RWPE1 (cell line): ENCODE measurements at regions not wholly inside any gene's neighbourhood (a gene's known extent, or its start where the extent isn't known, plus 50 kb on each side); places are given as distances from the start of the nearest gene placed in this dataset.
A peak's percentile ranks its signal among the peaks of the same experiment; 100 is the strongest.

ENCODE experiments used
- CTCF ChIA-PET: fragments of 350-600 bp; sonication (Branson Sonifier 250); formaldehyde crosslinking; extraction: SDS; loops from one replicate; lab custom pipeline; 2021; lab: Yijun Ruan, JAX
- POLR2A ChIA-PET: fragments of 400-600 bp; formaldehyde crosslinking; extraction: SDS; loops from one replicate; lab custom pipeline; 2020; ENCODE audit warnings: antibody characterized with exemption; ENCODE audit not compliant: low non-redundant PET; lab: Yijun Ruan, JAX
- DNase-seq: peaks from one replicate; pipeline ENCODE4 v3.0.0; 2012; ENCODE audit warnings: low spot score
- H3K27ac ChIP-seq: fragments of 450-650 bp; 2 replicates; pipeline ENCODE4 v1.5.1; 2017
- CTCF ChIP-seq: fragments of 450-650 bp; conservative IDR thresholded peaks from 2 replicates; pipeline ENCODE4 v1.5.1; 2017; ENCODE audit warnings: low read depth, mild to moderate bottlenecking

GRCh38 chr21:17352996-17353655, 159.7 kb upstream of the CXADR start:
- H3K27ac ChIP-seq, result no peak overlapping the region
- no peak for TF ChIP-seq CTCF
- ChIA-PET POLR2A (no interaction called here), CTCF (no interaction called here)
- no peak for DNase-seq

GRCh38 chr21:17359781-17360180, 153.1 kb upstream of the CXADR start:
- ChIA-PET CTCF (no interaction called here), POLR2A (interaction anchor here (0.6 kb wide), 1 partner anchor 373 kb away, joined by 3 read pairs; no protein-coding TSS in a partner anchor)
- no peak for DNase-seq
- no peak overlapping the region for H3K27ac ChIP-seq
- no peak for TF ChIP-seq CTCF

- no peak overlapping the region for H3K27ac ChIP-seq
- DNase-seq, result no peak
- ChIA-PET CTCF (no interaction called here), POLR2A (no interaction called here)
- TF ChIP-seq CTCF, result no peak
These were observed 144.0 kb upstream of the CXADR start for GRCh38 chr21:17368748-17369363.

- no peak for TF ChIP-seq CTCF
- CTCF ChIA-PET, result no interaction called here
- no peak overlapping the region for H3K27ac ChIP-seq
- peak; percentile 23 for DNase-seq
- POLR2A ChIA-PET, result no interaction called here
These were observed 142.6 kb upstream of the CXADR start for GRCh38 chr21:17370263-17370662.

- TF ChIP-seq CTCF, result no peak
- POLR2A ChIA-PET, result no interaction called here
- no peak for DNase-seq
- no peak overlapping the region for H3K27ac ChIP-seq
- CTCF ChIA-PET, result no interaction called here
These were observed 141.9 kb upstream of the CXADR start for GRCh38 chr21:17370916-17371315.

GRCh38 chr21:17371450-17371849, 141.4 kb upstream of the CXADR start:
- TF ChIP-seq CTCF, result no peak
- DNase-seq, result no peak
- ChIA-PET CTCF (interaction anchor here (0.6 kb wide), 1 partner anchor 1254 kb away, joined by 4 read pairs; no protein-coding TSS in a partner anchor), POLR2A (no interaction called here)
- no peak overlapping the region for H3K27ac ChIP-seq
